HG03439 (cell line): ENCODE measurements at regions not wholly inside any gene's neighbourhood (a gene's known extent, or its start where the extent isn't known, plus 50 kb on each side); places are given as distances from the start of the nearest gene placed in this dataset.

Experiments used
- ATAC-seq: cut with Tn5 transposase; IDR thresholded peaks from one replicate; pipeline ENCODE4 v1.9.1; 2021; ENCODE audit warnings: mild to moderate bottlenecking, moderate library complexity; ENCODE audit not compliant: unreplicated experiment

GRCh38 chr10:33521904-33522303 is 187.4 kb upstream of the NRP1 start:
- ATAC-seq, result no peak

- no peak for ATAC-seq
These were observed 186.6 kb upstream of the NRP1 start for GRCh38 chr10:33521062-33521461.

DNA sequence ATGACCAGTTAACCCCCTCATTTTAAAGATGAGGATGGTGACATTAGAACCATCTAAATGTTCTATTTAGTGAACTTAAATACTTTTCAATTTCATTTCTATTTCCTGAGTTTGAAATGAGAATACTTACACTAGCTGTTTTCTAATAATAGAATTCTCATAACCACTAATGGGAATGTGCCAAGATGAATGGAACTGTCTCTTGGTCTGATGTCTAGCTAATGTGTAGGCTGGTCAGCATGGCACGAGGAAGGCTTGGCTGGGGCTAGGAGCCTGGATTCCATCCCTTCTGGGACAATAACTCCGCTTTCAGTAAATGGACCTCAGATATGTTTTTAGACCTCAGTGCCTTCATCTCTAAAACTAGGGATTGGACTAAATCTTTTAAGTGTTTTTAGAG is 185.8 kb upstream of the NRP1 start:
- no peak for ATAC-seq

DNA sequence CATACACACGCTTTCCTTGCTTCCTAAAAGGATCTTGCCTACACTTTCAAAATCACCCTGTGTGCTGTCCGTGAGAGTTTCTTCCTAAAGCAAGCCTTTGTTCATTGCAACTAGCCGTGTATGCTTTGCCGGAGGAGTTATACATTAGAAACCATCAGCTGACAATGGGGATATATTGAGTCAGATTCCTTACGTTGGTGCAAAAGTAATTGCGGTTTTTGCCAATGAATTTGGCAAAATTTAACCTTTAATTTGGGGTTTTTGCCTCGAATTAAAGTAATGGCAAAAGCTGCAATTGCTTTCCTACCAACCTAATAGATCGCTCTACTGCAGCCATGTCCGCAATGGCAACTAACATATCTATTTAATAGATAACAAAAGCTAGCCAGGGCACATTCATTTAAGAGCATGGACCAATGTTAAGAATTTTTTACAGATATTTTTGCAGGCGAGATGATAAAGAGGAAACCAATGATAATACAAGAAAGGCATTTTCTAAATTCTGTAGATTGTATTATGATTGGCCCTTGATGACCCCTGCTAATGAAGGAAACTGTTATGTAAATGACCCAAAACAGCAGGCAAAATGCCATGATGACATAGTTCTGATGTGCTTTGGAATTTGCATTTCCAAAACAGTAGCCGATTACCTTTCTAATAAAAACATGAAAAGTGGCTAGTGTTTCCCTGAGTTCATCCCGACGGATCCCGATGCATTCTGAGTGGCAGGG is 184.8 kb upstream of the NRP1 start:
- no peak for ATAC-seq

GRCh38 chr10:33510206-33510605 is 175.7 kb upstream of the NRP1 start:
- ATAC-seq, result no peak

GRCh38 chr10:33509231-33509831 is 174.9 kb upstream of the NRP1 start:
- ATAC-seq, result peak; percentile 78

DNA sequence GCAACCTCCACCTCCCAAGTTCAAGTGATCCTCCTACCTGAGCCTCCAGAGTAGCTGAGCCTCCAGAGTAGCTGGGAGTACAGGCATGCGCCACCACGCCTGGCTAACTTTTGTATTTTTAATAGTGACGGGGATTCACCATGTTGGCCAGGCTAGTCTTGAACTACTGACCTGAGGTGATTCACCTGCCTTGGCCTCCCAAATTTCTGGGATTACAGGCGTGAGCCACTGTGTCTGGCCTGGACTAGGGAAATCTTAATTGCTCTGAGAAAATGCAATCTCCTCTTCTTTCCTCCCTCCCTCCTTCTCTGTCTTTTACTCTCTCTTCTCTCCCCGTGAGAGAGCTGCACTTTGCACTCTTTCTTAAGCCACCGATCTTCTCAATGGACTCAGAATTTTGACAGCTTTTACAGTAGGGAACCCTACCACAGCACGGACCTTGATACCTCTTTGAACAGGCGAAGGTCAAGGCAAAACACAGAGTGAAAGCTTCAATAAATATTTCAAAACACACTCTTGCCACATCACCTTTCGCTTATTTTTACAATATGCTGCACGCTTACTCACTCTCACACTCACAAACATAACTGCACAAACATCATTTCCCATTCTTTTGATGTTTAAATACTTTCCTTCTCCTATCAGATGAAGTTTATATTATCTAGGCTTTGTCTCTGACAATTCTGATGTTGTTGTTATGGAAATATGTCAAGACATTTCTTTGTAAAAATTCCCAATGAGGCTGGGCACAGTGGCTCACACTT is 173.4 kb upstream of the NRP1 start:
- no peak for ATAC-seq

GRCh38 chr10:33506838-33507661 is 172.6 kb upstream of the NRP1 start:
- ATAC-seq, result peak; percentile 82

DNA sequence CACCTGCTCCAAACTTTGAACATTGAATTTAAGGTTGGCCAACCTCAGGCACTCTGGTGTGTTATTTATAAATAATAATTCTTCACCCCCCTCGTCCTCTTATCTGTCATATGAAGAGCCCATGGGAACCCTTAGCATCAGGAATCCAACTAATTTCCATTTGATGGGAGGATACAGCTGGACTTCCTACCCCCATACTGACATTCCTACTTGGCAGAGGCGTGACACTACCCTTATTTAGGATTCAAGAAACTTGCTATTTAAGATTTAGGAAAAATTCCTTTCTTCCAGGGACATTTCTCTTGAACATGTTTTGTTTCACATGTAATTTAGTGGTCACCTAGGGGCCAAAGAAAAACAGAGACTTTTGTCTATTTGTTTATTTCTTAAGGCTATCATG is 171.9 kb upstream of the NRP1 start:
- no peak for ATAC-seq

DNA sequence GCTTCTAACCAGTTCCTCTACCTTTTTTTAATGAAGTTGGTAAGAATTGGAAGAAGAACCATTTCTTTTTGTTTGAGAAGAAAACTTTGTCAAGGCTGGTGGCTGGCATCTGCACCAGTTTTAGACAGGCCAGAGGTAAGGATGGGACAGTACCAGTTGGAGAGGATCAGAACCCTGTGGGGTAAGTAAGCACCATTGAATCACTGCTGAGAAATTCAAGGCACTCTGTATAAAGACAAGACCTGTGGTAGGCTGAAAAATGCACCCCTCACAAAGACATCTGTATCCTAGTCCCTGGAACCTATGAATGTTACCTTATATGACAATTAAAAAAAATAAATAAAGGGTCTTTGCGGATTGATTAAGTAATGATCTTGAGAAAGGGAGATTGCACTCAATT is 166.7 kb upstream of the NRP1 start:
- ATAC-seq, result no peak

GRCh38 chr10:33498391-33498891 is 164.0 kb upstream of the NRP1 start:
- no peak for ATAC-seq

- ATAC-seq, result no peak
These were observed 162.9 kb upstream of the NRP1 start for GRCh38 chr10:33497338-33497737.

- ATAC-seq, result no peak
These were observed 161.6 kb upstream of the NRP1 start for GRCh38 chr10:33496096-33496495.

DNA sequence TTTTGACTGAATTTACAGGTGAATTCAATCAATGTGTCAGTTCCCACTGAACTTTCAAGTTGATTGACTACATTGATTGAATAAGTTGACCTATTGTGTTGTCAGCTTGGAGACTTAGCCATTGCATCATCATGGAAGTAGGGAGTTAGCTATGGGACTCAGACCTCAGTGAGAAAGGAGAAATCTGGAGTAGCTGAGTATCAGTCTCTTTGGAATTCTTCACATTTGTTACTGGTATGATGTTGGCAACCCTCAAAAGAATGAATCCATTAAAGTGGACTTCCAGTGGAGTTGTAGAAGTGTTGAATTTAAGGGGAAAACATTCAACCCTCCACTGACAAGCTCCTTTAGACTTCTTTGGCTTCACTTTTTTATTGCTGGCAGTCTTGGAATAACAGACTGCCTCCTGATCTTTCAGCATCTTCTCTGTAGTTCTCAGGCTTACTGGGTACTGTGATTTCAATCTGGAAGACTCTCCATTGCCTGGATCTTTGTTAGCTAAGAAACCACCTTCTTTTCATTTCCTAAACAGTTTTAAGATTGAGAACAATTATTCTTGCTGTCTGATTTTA is 160.3 kb upstream of the NRP1 start:
- ATAC-seq, result no peak

- no peak for ATAC-seq
These were observed 159.5 kb upstream of the NRP1 start for GRCh38 chr10:33493978-33494377.

DNA sequence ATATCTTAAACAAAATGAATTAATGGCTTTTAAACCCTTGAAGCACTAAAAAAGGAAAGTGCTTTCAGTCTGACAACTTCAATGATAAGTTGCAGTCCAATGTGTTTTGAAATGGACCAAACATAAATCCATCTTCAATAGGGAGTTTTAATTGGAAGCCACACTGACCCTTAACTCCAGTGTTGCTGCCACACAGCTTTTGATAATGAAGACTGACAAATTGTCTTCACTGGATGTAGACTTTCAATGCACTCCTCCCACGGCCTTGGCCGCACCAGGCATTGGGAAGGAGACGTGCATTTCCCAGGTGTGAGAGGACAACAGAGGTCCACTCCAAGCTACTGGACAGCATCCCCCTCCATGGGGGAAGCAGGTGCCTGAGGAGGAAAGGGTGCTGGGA is 159.0 kb upstream of the NRP1 start:
- ATAC-seq, result no peak

DNA sequence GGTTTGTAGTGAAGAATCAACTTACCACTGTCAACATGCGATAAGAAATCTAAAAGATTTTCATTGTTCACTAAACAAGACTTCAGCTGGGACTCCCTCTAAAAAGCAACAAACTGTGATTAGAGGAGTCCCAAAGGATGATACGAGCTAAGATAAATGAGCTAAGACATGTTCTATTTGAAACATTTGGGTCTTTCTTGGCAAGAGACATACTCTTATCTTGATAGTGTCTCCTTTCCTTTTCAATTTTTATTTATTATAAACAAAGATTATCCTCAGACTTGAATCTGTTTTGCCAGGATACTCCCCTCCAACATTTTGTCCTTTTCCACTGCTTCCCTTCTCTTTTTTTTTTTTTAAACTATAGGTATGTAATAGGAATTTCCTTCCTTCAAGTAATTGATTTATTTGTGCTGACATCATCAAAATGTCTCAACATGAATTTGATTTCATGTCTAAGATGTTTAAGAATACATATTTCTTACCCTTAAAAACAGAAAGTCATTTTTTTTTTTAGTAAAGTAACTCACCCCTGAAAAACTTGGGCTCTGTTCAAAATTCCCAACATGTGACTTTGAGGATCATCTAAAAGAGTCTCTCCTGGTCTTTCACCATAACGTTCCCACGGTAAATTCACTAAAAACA is 158.4 kb upstream of the NRP1 start:
- ATAC-seq, result no peak

DNA sequence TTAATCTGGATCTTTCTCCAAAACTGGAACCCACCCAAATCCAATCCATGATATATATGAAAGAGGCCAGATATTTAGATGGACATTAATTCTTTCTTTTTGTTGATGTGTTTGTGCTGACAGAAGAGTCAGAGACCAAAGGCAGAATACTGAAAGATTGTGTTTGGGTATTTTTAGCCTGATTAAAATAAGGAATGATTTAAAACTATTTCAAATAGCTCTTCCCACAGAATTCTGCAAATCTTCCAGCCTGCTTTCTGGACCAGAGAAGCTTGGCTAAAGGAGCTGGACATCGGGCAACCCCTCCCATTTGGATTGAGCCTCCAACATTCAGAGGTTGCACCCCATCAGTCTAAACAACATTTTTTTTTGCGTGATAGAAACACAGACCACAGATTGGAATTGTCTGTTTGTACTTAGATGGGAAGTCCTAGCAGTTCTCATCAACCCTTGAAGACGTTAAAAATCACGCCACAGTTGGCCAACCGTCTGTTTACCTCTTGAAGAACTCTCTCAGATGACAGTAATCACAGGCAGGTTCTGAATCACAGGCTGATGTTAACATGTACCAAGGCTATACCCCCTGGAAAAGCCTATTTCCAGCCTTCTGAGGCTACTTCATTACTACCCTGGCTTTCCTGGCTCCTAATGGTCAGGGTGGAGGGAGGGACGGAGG is 155.2 kb upstream of the NRP1 start:
- no peak for ATAC-seq

DNA sequence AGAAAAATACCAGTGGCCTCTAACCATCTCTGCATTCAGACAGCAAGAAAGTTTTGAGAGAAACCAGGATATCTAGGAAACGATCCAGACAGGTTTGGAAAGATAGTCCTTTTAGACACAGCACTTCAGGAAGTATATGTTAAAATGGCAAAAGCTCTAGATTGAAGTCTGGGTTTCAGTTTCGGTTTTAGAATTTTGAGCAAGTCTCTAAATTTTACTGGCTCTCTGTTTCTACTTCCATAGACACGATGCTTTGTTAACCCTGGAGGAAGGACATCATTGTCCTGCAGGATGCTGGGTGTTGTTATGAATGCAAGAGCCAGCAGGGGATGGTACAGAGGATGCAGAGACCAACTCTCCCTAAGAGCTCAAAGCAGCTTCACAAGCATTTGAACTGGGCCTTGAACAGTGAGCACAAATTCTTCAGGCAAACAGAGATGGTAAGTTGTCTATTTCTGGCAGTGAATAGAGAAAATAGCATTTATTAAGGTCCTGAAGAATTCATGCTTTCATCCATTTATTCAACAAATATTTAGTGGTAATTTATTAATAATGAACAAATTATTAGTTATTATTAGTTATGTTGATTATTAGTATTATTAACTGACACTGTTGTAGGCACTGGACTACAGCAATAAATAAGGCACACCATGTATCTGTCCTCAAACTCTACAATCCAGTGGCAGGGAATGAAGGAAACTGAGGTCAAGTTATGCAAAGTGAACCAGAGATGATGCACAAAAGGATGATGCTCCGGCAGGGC is 152.7 kb upstream of the NRP1 start:
- ATAC-seq, result no peak
